GM19455 (cell line): ENCODE measurements at regions not wholly inside any gene's neighbourhood (a gene's known extent, or its start where the extent isn't known, plus 50 kb on each side); places are given as distances from the start of the nearest gene placed in this dataset.

Experiments
- ATAC-seq: cut with Tn5 transposase; IDR thresholded peaks from one replicate; pipeline ENCODE4 v1.9.1; 2021; ENCODE audit not compliant: unreplicated experiment

DNA sequence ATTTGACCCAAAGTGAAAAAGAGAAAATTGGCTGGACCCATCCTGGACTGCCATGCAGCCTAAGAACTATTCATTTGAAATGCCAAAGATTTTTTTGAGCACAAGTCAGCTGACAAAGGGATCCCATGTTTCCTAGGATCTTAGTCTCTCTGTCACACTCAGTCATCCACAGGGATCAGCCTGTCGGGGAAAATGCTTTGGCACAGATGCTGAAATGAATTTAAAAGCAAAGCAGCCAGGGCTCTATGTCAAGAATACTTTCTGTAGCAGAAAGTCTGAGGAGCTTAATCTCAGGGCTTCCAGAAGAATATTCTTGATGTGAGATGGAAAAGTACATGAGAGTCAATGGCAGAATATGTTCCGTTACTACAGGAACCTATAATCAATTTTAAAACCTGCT, 1900.8 kb downstream of the MRPL39 start:
- ATAC-seq = no peak

DNA sequence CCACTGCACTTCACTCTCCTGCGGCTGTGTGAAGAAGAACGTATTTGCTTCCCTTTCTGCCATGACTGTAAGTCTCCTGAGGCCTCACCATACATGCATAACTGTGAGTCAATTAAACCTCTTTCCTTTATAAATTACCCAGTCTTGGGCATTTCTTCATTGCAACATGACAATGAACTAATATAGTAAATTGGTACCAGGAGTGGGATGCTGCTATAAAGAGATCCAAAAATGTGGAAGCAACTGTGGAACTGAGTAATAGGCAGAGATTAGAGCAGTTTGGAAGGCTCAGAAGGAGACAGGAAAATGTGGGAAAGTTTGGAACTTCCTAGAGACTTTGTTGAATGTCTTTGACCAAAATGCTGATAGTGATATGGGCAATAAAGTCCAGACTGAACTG, 1907.9 kb downstream of the MRPL39 start:
- no peak for ATAC-seq

DNA sequence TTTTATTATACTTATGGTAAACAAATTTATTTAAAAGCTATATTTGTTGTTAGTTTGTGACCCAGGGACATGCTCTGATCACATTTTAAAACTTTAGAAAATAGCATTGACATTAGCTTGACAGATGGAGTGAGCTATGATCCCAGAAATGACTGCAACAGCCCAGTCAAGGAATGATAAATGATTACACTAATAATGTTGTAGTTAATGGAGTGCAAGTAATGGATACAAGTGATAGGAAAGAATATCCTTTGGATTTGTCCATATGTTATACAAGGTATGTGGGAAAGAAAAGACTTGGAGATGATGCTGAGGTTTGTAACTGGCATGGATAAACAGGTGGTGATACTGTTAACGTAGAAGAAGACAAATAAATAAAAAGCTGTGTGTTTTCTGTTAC, 1908.7 kb downstream of the MRPL39 start:
- no peak for ATAC-seq

DNA sequence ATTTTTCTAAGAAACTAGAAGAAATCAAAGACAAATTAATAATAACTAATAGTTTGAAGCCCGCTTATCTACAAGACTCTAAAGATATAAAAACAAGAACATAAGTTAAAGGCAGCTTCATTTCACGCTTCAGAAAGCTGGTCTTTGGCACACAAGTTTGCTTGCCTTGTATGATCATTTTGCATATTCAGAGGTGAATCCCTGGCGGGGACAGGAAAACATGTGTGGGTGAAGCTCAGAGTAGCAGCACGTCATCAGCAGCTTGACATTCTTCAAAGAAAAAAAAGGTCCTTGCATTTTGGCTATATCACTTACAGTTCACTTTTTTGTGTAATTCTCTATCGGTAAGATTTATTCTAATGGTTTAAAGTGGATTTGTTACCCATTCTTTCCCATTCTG, 1911.8 kb downstream of the MRPL39 start:
- no peak for ATAC-seq

DNA sequence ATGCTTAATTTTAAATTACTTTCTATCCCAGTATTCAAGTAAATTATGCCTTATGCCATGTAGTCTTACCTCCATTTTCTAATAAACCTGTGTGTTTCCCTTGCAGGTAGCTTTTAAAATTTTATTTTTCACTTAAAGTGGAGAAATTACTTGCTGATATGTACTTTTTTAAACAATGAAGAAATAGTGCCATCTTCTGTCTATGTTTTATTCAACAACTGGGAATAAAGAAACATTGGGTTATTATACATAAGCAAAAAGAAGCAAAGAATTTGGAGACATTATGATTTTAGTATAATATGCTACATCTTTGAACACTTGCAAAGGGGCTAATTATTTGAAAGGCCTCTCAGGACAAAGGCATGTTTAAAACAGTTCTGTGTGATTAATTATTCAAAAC, 1912.9 kb downstream of the MRPL39 start:
- no peak for ATAC-seq

DNA sequence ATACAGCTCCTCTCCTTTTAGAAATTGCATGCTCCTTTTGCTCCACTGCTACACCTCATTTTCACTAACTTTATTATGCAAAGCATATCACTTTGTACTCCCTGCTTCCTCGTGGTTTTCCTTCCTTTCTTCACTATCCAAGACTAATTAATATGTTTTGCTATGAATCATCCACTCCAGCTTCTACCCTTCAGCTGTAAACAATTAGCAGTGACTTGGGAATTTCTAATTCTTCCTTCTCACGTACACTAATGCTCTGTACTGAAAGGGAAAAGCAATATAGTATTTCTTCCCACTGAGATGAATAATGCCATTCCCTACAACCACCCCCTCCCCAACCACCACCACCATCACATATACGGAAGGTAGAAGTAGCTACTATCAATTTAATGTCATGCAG, 1917.0 kb downstream of the MRPL39 start:
- ATAC-seq = no peak

DNA sequence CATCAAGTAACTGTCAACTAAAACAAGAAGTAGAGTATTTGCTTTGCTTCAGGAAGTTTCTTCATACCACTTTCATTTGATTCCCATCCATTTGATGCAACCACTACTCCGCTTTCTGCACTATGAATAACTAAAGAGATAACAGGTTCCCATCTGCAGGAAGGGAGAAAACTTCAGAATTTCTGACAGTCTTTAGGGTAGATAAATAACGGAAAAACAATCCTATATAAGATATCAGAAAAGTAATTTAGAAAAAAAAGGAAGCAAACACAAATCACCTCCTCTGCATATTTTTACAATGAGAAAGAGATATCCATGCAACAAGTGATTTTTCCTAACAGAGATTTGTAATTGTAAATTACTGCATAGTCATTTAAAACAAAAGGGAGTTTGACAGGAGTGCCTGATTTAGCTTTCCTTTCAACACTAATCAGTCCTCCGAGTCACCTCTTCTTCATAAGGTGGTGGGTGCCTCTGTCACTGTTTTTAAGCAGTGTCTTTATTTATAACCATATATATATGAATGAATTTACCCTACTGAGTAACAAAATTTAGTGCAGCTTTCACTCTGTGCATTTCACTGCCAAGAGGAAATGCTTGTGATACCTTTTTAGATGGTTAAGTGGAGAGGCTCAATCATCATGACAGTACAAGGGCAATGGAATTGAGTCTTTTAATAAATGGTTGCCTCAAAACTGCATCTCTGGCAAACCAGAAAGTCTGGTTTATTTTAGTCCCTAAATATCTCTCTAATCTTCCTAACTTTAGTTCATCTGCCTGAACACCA, 1920.4 kb downstream of the MRPL39 start:
- no peak for ATAC-seq

DNA sequence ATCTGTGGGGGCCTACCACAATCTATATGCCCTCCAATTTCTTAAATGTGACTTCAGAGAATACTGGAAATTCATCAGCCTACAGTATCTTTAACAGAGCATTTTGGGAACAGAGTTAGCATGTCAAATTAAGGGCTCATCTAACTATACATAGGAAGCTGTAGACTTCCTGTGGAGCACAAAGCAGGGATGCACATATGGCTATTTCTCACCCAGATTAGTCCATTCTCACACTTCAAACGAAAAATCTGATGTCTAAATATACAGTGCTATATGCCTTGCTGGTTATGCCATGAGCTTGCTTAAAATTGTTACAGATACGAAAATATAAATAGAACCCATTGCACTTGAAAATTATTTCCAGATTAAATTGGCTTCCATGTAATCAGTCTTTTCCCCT, 1922.8 kb downstream of the MRPL39 start:
- ATAC-seq = no peak

DNA sequence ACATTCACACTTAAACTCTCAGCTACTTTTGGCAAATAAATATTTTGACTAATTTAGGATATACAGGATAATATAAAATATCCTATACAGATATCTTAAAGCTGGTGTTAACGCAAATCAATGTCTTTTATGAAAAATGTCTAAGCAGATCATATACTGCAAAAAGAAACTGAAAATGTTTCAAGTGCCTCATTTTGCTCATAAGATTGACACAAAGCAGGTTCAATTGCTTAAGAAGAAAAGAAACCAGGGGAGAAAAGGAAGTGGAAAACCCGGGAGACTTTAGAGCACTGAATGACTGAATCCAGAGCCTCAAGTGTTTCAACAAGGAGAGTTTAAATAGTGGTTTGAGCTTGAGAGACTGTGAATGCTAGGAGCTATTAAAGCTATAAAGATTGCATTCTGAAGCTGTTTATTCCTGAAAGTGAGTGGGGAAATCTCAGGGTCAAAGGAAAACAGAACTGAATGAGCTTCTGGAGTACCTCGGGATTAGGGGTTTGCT, 1943.0 kb downstream of the MRPL39 start:
- no peak for ATAC-seq

DNA sequence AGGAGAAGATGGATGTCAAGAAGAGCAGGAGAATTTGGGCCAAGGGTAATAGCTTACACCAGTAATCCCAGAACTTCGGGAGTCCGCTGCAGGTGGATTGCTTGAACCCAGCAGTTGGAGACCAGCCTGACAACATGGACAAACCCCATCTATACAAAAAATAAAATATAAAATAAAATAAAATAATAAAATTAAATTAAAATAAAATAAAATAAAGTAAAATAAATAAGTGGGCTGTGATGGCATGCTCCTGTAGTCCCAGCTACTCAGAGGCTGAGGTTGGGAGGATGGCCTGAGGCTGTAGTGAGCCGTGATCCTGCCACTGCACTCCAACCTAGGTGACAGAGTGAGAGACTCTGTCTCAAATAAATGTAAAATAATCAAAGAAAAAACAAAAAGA, 1946.7 kb downstream of the MRPL39 start:
- no peak for ATAC-seq

DNA sequence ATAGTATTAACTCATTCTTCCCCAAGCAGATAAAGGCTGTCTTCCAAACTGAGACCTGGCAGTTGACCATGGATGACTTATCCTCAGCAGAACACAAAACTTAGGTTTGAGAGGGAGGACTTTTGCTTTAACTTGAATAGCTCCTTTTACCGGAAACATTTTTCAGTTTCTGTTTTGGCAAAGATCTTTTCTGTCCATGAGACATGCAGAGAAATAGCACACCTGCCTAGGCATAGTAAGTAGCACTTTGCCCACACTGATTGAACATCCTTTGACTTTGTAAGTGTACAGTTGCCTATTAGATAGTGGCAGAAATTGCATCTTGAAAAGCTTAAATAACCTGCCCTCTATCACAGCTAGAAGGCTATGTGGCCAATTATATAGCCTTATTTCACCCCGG, 1962.5 kb downstream of the MRPL39 start:
- no peak for ATAC-seq

DNA sequence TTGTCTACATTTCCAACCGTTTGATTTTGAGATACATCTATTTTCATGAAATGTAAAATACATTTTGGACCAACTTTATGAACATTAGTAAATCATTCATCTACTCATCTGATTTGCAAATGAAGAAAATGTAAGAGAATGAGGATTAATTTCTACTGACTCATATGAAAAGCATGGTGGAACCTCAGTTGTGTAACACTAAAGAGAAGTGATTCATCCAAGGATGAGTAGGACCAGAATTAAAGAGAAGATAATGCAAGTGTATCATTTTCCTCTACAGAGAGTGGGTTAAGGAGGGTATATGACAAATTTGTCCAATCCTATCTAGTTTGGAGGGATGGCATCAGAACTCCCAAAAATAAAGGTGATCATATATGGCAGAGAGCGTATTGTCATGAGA, 1967.6 kb downstream of the MRPL39 start:
- no peak for ATAC-seq

DNA sequence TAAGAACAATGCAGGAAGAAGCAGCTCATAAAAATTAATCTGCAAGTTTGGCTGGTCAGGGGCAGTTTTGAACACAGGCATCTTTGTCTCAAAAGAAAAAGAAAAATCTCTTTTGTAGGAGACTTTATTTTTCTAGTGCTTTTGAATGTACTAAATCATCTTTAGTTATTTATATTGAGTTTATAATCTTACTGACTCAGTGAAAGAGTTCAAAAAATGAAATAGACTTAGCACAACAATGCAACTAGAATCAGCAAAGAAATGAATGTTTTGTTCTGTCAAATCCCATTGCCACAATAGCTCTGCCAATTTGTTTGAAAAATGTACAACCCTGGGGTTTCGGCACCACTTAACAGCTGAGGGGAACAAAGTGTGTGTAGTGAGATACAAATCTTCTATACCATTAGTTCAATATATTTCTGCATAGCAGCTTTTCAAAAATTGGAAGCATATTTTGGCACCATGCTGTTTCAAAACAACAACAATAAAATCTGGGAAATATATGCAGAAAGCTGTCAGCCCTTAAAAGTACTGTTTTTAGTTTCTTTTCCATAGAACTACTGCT, 1969.1 kb downstream of the MRPL39 start:
- ATAC-seq = no peak

DNA sequence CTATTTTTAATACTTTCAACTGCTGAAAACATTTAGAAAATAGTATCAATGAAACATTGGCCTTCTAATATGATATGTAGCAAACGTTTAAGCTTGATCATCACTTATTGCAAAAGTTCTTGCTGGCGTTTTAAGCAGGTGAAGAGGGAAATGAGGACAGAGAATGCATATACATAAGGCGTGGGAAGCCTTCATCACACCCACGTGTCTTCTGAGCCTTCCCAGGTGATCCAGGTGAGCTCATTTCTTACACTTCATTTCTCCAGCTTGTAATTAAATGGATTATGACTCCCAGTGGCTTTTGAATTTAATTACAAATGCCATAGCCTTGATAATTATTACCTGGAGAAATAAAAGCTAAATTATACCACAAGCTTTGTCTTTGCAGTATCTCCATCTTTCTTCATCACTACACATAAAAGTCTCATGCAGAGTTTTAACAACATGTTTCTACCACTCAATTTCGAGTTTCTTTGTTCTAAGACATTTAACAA, 1973.8 kb downstream of the MRPL39 start:
- ATAC-seq = no peak

DNA sequence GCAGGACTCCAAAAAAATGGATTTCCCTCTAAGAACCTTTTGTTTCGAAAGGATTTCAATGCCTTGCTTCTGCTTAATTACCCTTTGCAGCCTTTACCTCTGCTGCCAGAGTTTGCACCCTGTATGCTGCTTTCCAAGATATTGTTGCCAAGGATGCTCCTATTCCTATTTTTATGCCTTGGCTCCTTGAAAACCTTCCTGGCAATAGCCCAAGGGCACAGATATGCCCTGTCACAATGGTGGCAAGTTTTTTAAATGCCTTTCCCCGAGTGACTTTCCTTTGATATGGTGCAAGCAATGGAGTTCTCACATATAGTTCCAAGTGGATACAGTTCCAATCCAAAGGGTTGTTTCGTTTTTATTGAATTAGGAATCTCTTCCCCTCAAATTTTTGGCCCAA, 1983.0 kb downstream of the MRPL39 start:
- no peak for ATAC-seq

DNA sequence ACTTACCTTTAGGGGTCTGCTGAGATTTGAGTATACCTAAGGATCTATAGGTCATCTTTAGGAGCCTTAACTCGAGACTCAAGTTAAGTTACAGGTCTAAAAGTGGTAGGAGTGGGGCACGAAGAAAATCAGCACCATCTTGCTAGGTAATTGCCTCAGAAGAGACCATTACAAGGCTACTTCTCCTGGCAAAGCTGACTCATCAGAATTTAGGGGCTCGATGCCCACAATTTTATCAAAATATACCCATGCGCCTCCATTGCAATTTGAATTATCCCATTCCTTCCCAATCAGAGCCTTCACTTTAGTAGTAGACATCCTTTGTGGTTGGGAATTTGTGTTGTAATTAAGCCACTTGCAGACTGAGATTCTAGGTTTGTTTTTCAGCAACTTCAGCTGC, 1994.3 kb downstream of the MRPL39 start:
- no peak for ATAC-seq

DNA sequence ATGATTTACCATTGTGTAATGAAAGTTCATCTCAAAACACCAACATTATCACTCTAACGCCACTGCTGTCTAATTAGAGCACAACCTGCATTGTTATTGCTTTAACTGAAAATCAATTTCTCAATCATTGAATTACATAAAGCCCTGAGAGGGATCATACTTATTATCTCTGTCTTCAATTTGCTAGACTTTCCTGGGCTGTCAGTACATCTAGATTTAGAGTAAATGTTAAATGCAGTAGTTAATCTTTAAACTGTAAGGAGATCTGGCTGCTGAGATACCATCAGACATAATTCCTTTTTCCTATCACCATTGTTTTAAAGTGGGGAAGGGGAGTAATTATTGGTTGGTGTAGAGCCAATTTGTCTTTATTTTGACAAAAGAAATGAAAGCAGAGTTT, 1995.1 kb downstream of the MRPL39 start:
- no peak for ATAC-seq

DNA sequence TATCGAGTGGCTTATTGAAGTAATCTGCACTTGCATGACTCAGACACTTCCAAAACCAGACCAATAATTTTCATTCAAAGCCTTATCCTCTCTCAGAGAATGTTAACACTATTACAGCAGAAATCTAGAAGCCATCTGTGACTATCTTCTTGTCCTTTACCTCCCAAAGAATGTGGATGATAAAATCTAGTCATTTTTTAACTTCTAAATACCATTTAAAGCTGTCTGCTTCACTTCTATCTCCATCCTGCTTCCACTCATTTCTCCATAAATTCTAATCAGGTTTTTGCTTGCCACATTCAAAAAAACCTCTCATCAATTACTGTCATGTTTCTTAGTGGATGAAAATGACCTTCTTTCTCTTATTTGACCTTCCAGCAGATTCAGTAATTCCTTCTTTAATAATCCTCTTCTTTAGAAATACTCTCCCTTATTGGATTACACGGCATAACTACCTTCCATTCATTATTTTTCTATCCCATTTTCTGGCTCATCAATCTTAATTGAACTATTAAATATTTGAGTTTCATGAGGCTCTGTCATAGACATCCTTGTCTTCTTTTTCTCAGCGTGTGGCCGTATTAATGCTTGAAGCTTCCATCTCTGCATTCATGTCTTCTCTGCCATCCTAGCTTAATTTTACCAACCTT, 1999.4 kb downstream of the MRPL39 start:
- ATAC-seq = no peak

DNA sequence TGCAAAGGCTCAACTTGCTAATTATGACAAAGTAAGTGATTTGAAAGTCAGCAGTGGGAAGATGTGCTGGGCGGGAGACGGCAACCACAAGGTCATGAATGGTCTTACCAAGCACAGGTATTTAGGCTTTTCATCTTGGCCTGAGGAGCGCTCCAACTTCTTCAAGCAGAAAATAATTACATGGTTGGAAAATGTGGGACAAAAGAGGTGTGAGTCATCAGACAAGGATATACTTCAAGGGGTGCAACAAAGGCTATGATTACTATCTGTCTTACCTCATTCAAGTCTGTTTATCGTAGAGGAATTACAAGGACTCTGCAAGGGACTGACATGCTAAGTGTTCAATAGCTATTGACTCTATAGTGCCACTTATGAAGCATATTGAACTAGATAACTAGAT, 2005.7 kb downstream of the MRPL39 start:
- ATAC-seq = no peak

DNA sequence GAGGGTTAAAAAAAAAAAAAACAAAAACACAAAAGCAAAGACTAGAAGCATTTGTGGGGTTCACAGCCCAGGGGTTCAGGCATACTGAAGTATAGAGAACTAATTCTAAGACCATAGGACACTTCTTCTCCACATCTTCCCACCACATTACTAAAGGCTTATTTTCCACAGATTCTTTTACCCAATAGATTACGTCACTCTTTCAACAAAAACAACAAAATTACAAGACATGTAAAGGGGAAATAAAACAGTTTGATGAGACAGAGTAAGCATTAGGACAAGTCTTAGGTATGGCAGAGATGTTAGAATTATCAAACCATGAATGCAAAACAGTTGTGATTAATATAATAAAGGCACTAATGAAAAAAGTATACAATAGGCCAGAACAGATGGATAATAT, 2013.7 kb downstream of the MRPL39 start:
- ATAC-seq = no peak

DNA sequence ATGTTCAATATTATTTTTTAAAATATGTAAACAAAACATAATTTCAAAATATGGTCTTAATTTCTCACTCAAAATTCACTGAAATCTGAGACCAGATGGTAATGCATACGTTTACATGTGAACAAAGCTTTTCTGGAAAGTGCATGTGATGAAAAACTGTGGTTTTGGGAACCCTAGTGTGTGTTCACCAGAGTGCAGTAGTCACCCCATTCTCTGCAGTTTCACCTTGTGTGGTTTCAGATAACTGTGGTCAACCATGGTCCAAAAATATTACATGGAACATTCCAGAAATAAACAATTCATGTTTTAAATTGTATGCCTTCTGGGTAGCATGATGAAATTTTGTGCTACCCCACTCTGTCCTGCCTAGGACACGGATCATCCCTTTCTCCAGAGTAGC, 2021.9 kb downstream of the MRPL39 start:
- no peak for ATAC-seq

DNA sequence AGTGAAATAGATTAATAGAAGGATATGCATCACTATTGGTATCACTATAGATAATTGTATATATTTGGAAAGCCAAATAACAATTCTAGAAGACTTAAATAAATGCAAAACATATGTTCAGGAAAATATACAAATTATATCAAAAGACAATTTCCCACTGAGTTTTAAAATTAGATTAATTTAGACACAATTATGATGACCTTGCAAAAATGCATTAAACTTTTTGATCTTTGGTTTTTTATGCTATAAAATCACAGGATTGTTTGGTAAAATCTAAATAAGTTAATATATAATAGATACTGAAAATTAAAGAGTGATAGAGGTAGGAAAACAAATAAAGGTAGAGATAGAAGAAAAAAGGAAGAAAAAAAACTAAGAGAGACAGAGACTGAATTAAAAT, 2027.7 kb downstream of the MRPL39 start:
- ATAC-seq = no peak
